ENCODE measurements at regions not wholly inside any gene's neighbourhood (a gene's known extent, or its start where the extent isn't known, plus 50 kb on each side); places are given as distances from the start of the nearest gene placed in this dataset.

GRCh38 chr16:87098976-87099720 lies 218.0 kb downstream of the C16orf95 start:
- intact Hi-C loops (cut with DNase I), result no loop called here
- no peak overlapping the region for H3K27ac ChIP-seq
- H3K9me3 ChIP-seq, result no peaks in the 10 kb centered on the region
- TF ChIP-seq CTCF (IDR thresholded peaks at IDR 0.05), result no peak
- H3K4me1 ChIP-seq, result no peaks in the 10 kb centered on the region
- H3K4me3 ChIP-seq, result no peak overlapping the region
- ATAC-seq, result no peak
- H3K27me3 ChIP-seq, result peaks cover 0 to 43% of the 10 kb centered on the region in 2 donors
- H3K36me3 ChIP-seq, result no peaks in the 10 kb centered on the region
- DNase-seq, result no peak

- peaks cover 0 to 39% of the 10 kb centered on the region in 2 donors for H3K27me3 ChIP-seq
- no peak overlapping the region for H3K4me3 ChIP-seq
- H3K36me3 ChIP-seq, result no peaks in the 10 kb centered on the region
- ATAC-seq (no peak), DNase-seq (no peak)
- no peak for TF ChIP-seq CTCF (IDR thresholded peaks at IDR 0.05)
- no peaks in the 10 kb centered on the region for H3K9me3 ChIP-seq
- H3K4me1 ChIP-seq, result no peaks in the 10 kb centered on the region
- no peak overlapping the region for H3K27ac ChIP-seq
- intact Hi-C loops (cut with DNase I), result no loop called here
Observed at GRCh38 chr16:87100306-87101058, 216.7 kb downstream of the C16orf95 start.

GRCh38 chr16:87101903-87102302 lies 215.3 kb downstream of the C16orf95 start:
- H3K27ac ChIP-seq, result no peak overlapping the region
- no peaks in the 10 kb centered on the region for H3K4me1 ChIP-seq
- peaks cover 0 to 27% of the 10 kb centered on the region in 2 donors for H3K27me3 ChIP-seq
- no peaks in the 10 kb centered on the region for H3K9me3 ChIP-seq
- TF ChIP-seq CTCF (IDR thresholded peaks at IDR 0.05), result no peak
- H3K36me3 ChIP-seq, result no peaks in the 10 kb centered on the region
- no peak overlapping the region for H3K4me3 ChIP-seq
- intact Hi-C loops (cut with DNase I), result no loop called here
- DNase-seq, result no peak
- ATAC-seq, result no peak

GRCh38 chr16:87107201-87107600 lies 210.0 kb downstream of the C16orf95 start:
- H3K9me3 ChIP-seq, result no peaks in the 10 kb centered on the region
- no peak overlapping the region for H3K27ac ChIP-seq
- no peaks in the 10 kb centered on the region for H3K4me1 ChIP-seq
- H3K27me3 ChIP-seq, result peaks cover 0 to 6% of the 10 kb centered on the region in 2 donors
- H3K4me3 ChIP-seq, result no peak overlapping the region
- no peak for TF ChIP-seq CTCF (IDR thresholded peaks at IDR 0.05)
- H3K36me3 ChIP-seq, result no peaks in the 10 kb centered on the region
- ATAC-seq, result no peak
- intact Hi-C loops (cut with DNase I), result no loop called here
- no peak for DNase-seq

- ATAC-seq (no peak), DNase-seq (no peak)
- Histone ChIP-seq H3K9me3 (no peaks in the 10 kb centered on the region), H3K36me3 (no peaks in the 10 kb centered on the region), H3K4me1 (no peaks in the 10 kb centered on the region), H3K27me3 (peaks cover 0 to 6% of the 10 kb centered on the region in 2 donors), H3K27ac (no peak overlapping the region), H3K4me3 (no peak overlapping the region)
- intact Hi-C loops (cut with DNase I), result no loop called here
- no peak for TF ChIP-seq CTCF (IDR thresholded peaks at IDR 0.05)
Observed at GRCh38 chr16:87108278-87108677, 208.9 kb downstream of the C16orf95 start.
